ENCODE measurements at regions not wholly inside any gene's neighbourhood (a gene's known extent, or its start where the extent isn't known, plus 50 kb on each side); places are given as distances from the start of the nearest gene placed in this dataset.

DNA sequence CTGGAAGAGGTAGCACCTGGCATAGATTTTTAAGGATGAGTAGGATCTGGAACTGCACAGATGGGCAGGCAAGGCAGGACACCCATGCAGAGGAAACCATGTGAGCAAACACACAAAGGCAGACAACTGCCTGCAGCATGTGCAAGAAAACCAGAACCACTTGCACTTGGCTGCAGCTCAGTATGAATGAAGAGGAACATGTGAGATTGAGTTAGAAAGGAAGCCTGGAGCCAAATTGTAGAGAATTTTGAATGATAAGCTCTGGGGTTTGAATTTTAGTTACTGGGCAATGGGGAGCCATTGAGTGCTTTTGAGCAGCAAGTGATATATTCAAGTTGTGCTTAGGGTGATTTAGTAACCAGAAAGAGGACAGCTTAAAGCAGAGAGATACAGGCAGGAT is 583.4 kb downstream of the SOX6 start:
- no peak for DNase-seq (ENCODE audit: low spot score)

DNA sequence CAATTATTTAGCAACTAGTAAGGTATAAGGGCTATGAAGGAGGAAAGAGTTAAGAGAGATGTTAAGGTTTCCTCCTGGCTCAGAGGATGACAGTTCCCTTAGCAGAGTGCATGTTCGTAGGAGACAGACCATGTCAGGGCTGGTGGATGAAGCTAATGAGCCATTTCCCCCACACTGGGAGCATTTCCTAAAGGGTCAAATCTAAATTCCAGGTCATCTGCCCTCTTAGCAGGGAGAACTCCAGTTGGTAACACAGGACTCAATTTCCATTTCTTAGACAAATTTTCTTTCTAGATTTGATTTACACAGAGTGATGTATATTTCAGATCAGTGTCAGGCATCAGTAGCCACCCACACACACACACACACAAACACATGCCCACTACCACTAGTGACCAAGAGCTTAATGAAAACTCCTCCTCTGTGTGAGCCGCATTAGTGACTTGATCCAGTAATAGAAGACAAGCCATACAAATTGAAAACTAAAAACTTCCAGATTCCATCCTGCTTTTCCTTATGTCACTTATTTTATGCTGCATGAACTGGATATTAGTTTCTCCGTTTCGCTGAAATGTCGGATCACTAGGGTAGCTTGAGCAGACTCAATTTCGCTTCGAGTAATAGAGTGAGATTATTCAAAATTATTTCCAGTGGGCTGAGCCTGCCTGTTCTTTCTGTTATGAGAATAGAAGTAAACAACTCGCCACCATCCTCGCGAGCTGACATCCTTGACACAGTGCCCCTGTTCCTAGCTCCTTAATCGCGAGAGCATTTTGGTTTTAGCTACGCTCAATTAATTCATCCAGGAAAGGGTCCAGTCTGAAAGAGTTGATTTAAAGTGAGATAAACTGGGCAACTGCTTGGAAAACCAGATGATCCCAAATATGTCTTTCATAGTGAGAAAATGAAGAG is 582.6 kb downstream of the SOX6 start:
- no peak for DNase-seq (ENCODE audit: low spot score)

DNA sequence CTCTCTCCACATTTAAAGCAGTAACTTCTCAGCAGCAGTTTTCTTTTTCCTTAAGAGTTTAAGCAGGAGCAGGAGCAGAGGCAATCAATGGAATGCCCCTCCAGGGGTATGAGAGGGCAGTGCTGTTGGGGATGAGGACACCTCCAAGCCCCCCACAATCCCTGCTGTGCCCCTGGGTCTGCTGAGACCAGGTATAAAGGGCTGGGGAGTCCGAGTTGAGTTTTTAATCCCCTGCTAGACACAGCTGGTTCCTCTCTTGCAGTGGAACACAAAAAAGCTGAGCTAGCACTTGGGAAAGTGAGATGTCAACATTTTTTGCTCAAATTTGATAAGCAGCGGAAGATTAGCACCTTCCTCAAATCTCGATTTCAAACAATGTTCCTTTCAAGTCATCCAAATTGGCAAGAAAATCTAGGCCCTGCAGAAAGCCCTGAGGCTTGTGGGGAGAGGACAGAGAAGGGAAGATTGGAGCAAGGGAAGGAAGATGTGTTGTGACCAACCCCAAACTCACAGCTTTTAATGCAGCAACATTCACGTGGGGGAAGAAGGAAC is 581.9 kb downstream of the SOX6 start:
- DNase-seq (ENCODE audit: low spot score) = no peak

DNA sequence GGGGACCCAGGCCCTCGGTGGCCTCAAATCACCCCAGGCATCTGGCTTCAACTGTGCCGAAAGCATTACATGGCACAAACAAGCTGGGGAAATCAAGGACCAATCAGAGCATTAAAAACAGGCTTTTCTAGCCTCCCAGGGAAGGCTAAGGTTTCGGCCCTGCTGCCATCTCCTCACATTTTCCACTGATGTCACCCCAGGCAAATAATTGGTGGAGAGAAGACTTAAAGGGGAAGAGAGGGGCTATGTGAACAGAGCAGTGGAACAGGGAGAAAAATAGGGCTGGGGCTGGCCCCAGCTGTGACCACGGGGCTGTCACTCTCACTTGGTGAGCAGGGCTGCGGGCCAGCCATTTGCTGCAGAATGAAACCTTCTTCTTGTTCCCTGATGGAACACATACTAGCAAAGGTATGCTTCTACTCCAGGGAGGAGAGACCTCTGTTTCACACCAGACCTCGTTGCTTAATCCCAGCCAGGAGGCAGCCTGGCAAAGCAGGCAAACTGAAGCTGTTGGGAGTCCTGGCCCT is 581.3 kb downstream of the SOX6 start:
- DNase-seq (ENCODE audit: low spot score) = no peak

DNA sequence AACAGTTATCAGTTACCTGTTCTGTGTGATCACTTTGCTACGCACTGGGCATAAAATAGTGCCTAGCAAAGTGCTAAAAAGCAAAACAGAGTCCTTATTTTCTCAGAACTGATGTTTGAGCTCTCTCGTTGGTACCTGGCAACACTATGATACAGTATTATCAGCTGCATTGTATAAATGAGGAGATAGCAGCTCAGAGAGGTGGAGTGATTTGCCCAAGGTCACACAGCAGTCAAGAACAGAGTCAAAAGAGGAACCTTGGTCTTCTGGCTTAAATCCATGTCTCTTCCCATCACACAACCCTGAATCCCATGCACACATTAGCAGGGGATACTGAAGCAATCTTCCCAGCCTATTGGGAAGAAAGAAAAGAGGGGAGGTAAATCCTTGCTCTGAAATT is 580.5 kb downstream of the SOX6 start:
- DNase-seq (ENCODE audit: low spot score) = no peak

DNA sequence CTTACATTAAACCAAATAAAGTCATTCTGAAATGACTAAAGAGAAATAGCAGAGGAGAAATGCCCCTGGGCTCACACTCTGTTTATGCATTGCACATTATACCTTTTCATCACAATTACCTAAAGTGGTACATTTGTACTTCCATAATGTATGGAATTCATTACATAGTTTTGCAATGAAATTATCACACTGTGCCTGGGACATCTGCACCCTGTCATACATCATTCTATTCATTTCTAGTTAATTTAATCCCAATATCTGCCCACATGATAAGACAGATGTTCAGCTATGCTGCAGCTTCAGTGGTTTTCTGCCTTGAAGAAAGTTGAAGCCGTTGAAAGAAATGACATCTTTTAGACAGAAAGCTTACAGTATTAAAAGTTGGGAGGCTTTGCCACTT is 580.0 kb downstream of the SOX6 start:
- DNase-seq (ENCODE audit: low spot score) = no peak

DNA sequence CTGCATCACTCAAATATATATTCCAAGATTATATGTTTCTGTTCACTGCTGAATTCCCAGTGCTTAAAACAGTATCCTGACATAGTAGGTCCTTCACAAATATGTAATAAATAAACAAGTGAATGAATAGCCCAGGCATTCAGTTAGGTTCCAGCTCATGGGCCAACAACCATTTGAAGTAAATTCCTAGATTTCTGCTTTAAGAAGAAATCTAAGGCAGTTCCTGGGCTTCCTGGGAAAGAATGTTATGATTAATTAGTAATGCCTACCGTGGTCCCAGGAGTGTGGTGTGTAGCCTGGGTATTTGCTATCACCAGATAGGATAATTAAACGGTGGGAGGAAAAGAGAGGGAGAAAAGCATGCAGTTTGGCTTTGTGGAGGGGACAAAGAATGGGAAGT is 576.8 kb downstream of the SOX6 start:
- no peak for DNase-seq (ENCODE audit: low spot score)

DNA sequence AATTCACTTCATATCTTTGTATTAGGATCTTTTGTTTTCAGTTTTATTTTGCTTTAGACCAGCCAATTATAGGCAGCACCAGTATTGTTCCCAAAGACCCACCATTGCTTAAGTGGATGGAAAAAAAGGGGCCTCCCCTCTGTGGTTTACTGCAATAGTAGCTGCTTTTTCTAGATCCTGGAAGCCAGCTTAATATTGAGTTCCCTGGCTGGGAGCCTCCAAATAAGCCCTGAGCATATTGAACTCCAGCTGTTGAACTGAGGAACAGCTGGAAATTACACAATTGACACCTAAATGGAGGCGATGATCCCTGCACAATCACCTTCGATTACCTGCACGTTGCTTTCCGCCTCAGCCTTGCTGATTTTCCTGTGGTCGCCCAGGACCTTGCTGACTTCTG is 576.0 kb downstream of the SOX6 start:
- no peak for DNase-seq (ENCODE audit: low spot score)

DNA sequence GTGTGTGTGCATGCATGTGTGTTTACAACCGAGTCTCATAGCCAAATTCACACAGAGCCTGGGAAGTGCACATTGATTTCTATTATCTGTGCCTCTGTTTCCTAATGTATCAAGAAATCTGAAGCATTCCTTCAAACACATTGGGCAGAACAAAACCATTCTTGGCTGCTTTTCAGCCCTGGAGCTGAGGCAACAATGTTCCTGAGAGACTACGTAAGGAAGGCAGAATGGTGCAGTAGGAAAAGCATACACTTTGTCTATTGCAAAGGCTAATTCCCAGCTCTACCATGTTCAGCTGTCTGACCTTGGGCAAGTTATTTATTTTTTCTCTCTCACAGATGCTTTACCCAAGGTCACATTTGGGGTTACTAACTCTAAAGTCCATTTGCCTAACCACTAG is 575.5 kb downstream of the SOX6 start:
- no peak for DNase-seq (ENCODE audit: low spot score)

DNA sequence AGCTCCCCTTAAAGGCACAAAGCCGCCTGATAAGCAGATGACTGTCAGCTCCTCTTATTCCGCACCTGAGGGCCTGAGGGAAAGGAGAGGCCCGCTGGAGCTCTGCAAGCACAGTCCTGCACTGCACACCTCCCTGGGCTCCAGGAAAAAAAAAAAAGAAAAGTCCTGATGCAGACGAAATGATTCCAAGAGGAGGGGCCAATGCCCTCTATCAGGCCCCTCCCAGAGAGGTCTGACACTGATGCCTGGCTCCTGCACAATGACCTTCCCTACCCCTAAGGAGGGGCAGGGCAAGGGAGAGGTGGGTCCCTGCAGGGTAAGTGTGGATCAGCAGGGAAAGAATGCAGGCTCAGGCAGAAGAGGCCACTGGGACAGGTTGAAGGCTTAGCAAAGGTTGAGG is 572.7 kb downstream of the SOX6 start:
- DNase-seq (ENCODE audit: low spot score) = no peak

DNA sequence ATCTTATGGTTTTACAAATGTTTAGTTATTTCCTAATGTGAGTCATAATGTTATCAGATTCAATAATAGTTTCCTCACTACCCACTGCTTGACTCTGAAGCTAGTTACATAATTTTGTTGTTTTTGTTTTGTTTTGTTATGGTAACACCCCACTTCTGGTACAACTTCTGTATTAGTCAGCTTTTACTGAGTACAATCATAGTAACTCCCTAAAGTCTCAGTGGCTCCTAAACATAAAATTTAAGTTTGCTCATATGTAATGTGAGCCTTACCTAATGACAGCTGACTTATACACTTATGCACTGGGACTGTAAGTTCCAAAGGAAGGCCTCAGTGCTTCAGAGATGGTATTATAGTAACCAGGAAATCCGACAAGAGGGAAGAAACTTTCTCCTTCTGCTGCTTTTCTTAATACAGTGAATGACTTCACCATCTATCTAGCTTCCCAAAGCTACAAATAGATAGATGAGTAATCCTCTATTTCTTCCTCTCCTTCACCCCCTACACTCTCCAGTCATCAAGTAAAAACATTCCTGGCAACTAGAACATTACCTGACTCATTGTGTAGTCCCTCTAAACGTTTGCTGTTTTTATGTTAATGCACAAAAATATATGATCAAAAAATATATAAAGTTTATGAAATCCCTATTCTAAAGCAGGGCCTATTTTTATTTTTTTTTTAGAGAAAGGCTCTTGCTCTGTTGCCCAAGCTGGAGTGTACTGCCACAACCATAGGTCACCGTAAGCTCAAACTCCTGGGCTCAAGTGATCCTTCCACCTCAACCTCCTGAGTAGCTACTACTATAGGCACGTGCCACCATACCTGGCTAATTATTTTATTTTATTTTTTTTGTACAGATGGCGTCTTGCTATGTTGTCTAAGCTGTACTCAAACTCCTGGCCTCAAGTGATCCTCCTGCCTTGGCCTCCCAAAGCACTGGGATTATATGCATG is 563.0 kb downstream of the SOX6 start:
- no peak for DNase-seq (ENCODE audit: low spot score)

DNA sequence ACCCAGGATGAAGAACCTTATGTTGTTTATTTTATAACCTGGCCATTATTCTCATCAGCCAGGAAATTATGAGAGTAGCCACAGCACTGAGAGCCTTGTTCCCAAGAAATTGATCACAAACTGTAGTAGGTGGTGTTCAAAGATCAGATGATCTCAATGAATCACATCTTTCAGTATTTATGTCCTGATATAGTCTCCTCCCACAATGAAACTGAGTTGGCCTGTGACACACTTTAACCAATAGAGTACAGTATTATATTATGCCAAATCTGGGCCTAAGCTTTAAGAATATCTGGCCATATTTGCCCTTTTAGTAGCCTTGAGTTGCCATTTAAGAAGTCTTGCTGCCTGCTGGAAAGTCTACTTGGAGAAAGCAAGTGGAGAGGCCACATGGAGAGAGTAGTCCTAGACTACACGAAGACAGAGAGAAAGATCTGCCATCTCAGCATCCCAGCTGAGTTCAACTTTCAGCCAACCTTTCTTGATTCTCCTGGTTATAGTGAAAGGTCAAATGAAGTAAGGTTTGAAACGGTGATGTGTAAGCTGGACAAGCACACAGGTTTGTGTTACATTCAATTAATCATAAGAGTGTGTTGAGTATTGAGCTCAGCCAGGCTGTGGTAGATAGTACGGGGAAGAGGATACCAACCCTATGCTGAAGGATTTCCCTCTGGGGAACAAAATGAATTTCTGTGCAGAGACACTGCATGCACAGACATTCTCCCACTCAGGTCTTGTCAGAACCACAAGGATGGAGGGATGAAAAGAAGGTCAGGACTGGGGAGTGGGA is 561.8 kb downstream of the SOX6 start:
- DNase-seq (ENCODE audit: low spot score) = no peak

DNA sequence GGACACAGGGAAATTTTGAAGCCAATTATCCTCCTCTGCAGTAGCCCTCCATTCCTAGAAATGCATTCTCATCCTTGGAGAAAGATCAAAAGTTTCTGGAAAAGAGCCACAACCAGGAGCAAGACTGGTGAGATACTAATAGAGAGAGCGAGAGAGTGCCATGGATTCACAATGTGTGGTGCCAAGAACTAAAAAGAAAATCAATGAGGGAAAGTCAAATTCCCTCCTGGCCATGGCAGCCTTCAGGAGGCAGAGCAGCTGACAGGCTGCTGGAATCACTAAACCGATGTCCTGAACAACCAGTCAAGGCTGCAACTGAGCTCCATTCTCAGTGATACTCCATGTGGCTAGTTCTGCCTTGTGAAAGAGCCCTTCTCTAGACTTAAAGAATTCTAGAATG is 561.0 kb downstream of the SOX6 start:
- DNase-seq (ENCODE audit: low spot score) = no peak

DNA sequence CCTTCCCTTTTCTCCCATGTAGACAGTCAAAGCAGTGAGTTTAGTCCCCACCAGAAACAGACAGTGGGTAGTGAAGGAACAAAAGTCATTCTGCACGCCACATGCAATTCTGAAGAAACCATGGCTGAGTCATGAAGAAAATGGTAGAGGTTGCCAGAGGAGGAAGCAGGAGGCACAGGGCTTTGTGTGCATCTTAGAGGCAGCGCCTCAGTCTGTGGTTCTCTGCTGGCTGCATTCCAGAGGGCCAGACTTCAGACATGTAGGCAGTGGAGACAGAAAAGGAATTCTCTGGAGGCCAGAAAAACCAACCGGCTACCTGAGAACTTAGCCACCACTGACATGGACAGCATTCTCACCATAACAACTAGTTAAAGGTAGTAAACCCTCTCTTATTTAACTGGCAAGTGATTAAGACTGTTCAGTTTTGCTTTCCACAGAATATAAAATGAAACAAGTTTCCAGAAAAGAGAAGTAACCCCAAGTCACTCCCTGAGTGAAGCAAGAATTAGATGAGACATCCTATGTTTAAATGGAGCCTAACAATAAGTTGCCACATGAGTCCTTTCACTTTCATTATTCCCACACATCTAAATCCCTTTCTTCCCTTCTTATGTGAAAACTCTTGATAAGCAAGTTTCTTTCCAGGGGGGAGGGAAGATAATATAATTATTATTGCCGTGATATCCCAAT is 556.1 kb downstream of the SOX6 start:
- no peak for DNase-seq (ENCODE audit: low spot score)

DNA sequence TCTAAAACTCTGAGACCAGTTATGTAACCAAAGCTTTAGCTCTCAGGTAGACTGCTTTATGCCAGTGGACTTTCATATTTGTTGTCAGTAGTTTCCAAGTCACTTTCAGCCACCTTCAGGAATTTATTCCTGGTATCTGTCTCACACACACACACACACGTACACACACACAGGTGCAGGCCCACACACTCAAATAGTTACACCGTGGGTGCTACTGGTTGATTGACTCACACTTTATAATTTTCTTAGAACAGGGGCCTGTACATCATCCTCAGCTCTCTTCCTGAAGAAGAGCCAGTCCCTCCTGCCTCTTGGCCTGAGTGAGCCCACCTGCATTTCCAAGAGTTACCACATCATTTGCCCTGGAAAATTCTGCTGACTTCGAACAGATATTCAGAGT is 555.2 kb downstream of the SOX6 start:
- DNase-seq (ENCODE audit: low spot score) = no peak

DNA sequence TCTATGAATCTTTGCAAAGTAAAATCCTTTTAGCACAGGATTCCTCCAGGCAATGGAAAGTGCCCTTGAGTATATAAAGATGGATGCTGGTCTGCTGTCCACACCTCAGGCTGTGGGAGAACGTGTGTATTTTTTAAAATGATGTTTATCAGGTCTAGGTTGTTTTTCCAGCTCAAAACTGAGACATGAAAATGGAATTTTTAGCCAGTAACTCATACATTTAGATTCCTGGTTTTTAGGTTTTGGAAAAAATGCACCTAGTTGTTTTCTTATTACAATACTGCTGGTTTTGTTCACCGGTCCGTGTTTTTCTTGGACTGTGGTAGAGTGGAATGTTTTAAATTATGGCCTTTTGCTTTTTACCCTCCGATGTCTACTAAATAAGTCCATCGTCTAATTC is 554.7 kb downstream of the SOX6 start:
- DNase-seq (ENCODE audit: low spot score) = no peak

DNA sequence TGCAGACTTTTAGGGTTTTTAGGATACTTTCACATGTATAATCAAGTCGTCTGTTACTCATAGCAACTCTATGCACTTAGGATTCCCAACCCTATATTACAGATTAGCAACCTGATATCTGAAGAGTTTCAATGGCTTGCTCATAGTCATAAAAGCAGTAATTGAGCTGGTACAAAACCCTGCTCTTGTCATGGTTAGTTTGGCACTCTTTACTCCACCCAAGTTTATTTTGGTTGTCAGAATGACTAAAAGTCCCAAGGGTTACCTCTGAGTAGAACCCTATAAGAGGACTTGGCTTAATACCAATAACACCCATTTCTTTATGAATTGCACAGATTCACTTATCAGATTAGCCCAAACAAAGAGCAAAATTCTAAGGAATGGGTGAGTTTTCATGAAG is 550.6 kb downstream of the SOX6 start:
- DNase-seq (ENCODE audit: low spot score) = no peak

DNA sequence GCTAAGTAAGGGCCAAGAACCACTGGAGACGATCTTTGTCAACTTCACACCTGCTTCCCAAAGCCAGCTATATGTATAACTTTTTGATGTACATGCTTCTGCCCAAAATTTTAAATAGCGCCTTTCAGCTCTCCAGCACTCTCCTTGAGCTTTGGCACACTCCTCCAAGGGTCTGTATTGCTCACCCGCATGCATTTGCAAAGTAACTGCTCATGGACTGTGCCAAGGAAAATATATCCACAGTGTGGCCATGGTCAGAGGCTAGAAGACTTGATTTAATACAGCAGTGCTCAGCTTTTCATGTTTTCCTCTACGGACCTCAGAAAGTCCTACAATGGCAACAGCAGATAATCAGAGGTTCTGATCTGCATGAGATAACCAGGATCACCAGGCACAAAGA is 550.1 kb downstream of the SOX6 start:
- no peak for DNase-seq (ENCODE audit: low spot score)

DNA sequence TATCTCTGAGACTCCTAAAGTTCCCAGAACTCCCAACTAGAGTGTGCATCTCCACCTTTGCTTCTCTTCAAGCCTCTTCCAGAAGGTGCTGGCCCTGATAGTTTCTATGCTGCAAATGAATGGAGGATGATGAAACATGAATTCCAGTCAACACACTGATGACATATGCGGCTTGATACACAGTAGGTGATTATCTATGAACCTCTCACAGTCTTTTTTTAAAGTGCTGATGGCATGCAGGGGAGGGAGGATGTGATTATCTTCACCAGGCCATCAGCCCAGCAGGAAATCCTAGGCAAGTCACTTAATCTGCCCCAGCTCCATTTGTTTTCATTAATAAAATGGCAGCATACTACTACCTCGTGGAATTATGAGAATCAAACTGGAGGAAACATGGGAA is 548.5 kb downstream of the SOX6 start:
- DNase-seq (ENCODE audit: low spot score) = no peak

DNA sequence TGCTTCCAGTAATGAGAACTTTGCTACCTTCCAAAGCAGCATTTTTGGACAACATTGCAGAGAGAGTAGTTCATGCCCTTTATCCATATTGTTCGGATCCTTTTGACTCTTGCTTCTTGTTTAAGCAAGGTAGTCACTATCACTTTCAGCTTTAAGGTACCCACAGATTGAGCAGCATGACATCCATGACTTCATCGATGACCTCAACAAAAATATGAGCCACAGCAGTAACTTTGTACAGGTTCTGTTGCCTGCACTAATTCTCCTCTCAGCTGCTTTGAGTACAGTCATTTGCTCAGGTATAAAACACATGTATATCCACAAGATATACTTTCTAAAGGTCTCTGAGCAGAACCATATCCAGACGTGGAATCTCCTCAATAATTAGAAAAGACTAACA is 546.3 kb downstream of the SOX6 start:
- DNase-seq (ENCODE audit: low spot score) = no peak

DNA sequence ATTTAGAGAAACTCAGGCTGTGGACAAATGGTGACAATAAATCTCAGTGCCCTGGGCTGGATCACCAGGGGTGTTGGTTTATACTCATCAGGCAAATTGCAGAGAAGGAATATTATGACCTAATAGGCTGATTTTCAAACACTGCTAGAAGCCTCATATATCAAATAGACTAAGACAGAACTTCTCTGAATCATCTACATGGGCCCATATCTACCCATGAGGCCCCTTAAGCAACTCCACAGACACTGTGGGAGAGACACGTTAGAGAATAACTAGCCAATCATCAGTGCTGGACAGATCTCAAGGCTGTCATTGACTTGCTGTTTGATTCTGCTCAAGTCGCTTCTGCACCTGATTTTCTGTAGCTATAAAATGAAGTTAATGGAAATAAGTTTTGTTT is 545.8 kb downstream of the SOX6 start:
- no peak for DNase-seq (ENCODE audit: low spot score)
